ENCODE measurements at regions not wholly inside any gene's neighbourhood (a gene's known extent, or its start where the extent isn't known, plus 50 kb on each side); places are given as distances from the start of the nearest gene placed in this dataset.

GRCh38 chr4:14924076-14924811 is 78.0 kb upstream of the CPEB2 start:
- no peak for TF ChIP-seq EZH2 (IDR thresholded peaks at IDR 0.05; ENCODE audit: low read depth, unreplicated experiment)
- TF ChIP-seq CTCF (conservative IDR thresholded peaks at IDR 0.05; ENCODE audit: low read depth in 2 of 2): no peak

Measured in GM23338 (cell line).